ACC112 (cell line): ENCODE measurements at regions not wholly inside any gene's neighbourhood (a gene's known extent, or its start where the extent isn't known, plus 50 kb on each side); places are given as distances from the start of the nearest gene placed in this dataset.
"Not testable (repeated sequence)": the region's sequence is repeated elsewhere in the genome, so short reads cannot be mapped to it uniquely, and the experiment has no call there.

ENCODE experiments used
- H2AFZ ChIP-seq: fragments of 200-600 bp; sonication (generic); one replicate; pipeline ENCODE4 v1.6.0; 2017; ENCODE audit warnings: antibody characterized with exemption, low read length; ENCODE audit not compliant: unreplicated experiment
- H3K27ac ChIP-seq: fragments of 200-600 bp; sonication (generic); 2 replicates; pipeline ENCODE4 v1.5.1; 2014; ENCODE audit warnings: low read depth, mild to moderate bottlenecking, antibody characterized with exemption, low read length, moderate library complexity
- H3K27me3 ChIP-seq: fragments of 200-600 bp; sonication (generic); 2 replicates; pipeline ENCODE4 v1.6.1; 2014; ENCODE audit warnings: mild to moderate bottlenecking, antibody characterized with exemption, low read length, moderate library complexity, mixed read lengths; ENCODE audit not compliant: insufficient read depth
- H3K36me3 ChIP-seq: fragments of 200-600 bp; sonication (generic); 2 replicates; pipeline ENCODE4 v1.6.1; 2016; ENCODE audit warnings: mild to moderate bottlenecking, antibody characterized with exemption, low read length, moderate library complexity, mixed read lengths; ENCODE audit not compliant: insufficient read depth
- H3K4me1 ChIP-seq: fragments of 200-600 bp; sonication (generic); one replicate; pipeline ENCODE4 v1.6.1; 2016; ENCODE audit warnings: low read length, mixed read lengths; ENCODE audit not compliant: insufficient read depth, unreplicated experiment, control insufficient read depth
- H3K4me3 ChIP-seq: fragments of 200-600 bp; sonication (generic); 2 replicates; pipeline ENCODE4 v1.5.1; 2014; ENCODE audit warnings: mild to moderate bottlenecking, low read depth, low read length
- H3K79me2 ChIP-seq: fragments of 200-600 bp; sonication (generic); one replicate; pipeline ENCODE4 v1.6.0; 2016; ENCODE audit warnings: low read length; ENCODE audit not compliant: control insufficient read depth, unreplicated experiment, insufficient read depth

GRCh38 chr13:67469623-67470022, 239.5 kb upstream of the PCDH9 start:
- H3K36me3 ChIP-seq, result no peaks in the 10 kb centered on the region
- no peaks in the 10 kb centered on the region for H3K79me2 ChIP-seq
- H2AFZ ChIP-seq, result no peak overlapping the region
- H3K4me3 ChIP-seq, result no peak overlapping the region
- H3K27me3 ChIP-seq, result no peaks in the 10 kb centered on the region
- H3K4me1 ChIP-seq, result no peaks in the 10 kb centered on the region
- no peak overlapping the region for H3K27ac ChIP-seq

- Histone ChIP-seq H3K36me3 (no peaks in the 10 kb centered on the region), H3K27me3 (no peaks in the 10 kb centered on the region), H3K27ac (no peak overlapping the region), H3K4me1 (no peaks in the 10 kb centered on the region), H2AFZ (no peak overlapping the region), H3K4me3 (no peak overlapping the region), H3K79me2 (no peaks in the 10 kb centered on the region)
Observed at GRCh38 chr13:67466569-67466968, 236.4 kb upstream of the PCDH9 start.

GRCh38 chr13:67464154-67464553, 234.0 kb upstream of the PCDH9 start:
- H3K4me1 ChIP-seq, result no peaks in the 10 kb centered on the region
- no peaks in the 10 kb centered on the region for H3K79me2 ChIP-seq
- no peak overlapping the region for H3K4me3 ChIP-seq
- H2AFZ ChIP-seq, result no peak overlapping the region
- H3K27ac ChIP-seq, result no peak overlapping the region
- no peaks in the 10 kb centered on the region for H3K27me3 ChIP-seq
- H3K36me3 ChIP-seq, result no peaks in the 10 kb centered on the region

GRCh38 chr13:67462098-67462497, 232.0 kb upstream of the PCDH9 start:
- no peaks in the 10 kb centered on the region for H3K27me3 ChIP-seq
- H3K4me3 ChIP-seq, result no peak overlapping the region
- H3K4me1 ChIP-seq, result no peaks in the 10 kb centered on the region
- no peak overlapping the region for H3K27ac ChIP-seq
- no peaks in the 10 kb centered on the region for H3K79me2 ChIP-seq
- no peaks in the 10 kb centered on the region for H3K36me3 ChIP-seq
- H2AFZ ChIP-seq, result no peak overlapping the region

- H3K27ac ChIP-seq, H3K36me3 ChIP-seq, H2AFZ ChIP-seq, H3K27me3 ChIP-seq, H3K79me2 ChIP-seq, H3K4me1 ChIP-seq, H3K4me3 ChIP-seq: not testable (repeated sequence)
Observed at GRCh38 chr13:67452526-67452925, 222.4 kb upstream of the PCDH9 start.

- Histone ChIP-seq H3K4me1 (no peaks in the 10 kb centered on the region), H3K4me3 (no peak overlapping the region), H3K36me3 (no peaks in the 10 kb centered on the region), H3K27ac (no peak overlapping the region), H3K79me2 (no peaks in the 10 kb centered on the region), H3K27me3 (no peaks in the 10 kb centered on the region), H2AFZ (no peak overlapping the region)
Observed at GRCh38 chr13:67445436-67445835, 215.3 kb upstream of the PCDH9 start.

- no peak overlapping the region for H2AFZ ChIP-seq
- H3K4me3 ChIP-seq, result no peak overlapping the region
- H3K27me3 ChIP-seq, result no peaks in the 10 kb centered on the region
- H3K4me1 ChIP-seq, result no peaks in the 10 kb centered on the region
- H3K79me2 ChIP-seq, result no peaks in the 10 kb centered on the region
- no peak overlapping the region for H3K27ac ChIP-seq
- no peaks in the 10 kb centered on the region for H3K36me3 ChIP-seq
Observed at GRCh38 chr13:67443923-67444322, 213.8 kb upstream of the PCDH9 start.

- no peaks in the 10 kb centered on the region for H3K27me3 ChIP-seq
- H3K4me3 ChIP-seq, result no peak overlapping the region
- no peaks in the 10 kb centered on the region for H3K4me1 ChIP-seq
- no peaks in the 10 kb centered on the region for H3K79me2 ChIP-seq
- H3K27ac ChIP-seq, result no peak overlapping the region
- H2AFZ ChIP-seq, result no peak overlapping the region
- H3K36me3 ChIP-seq, result no peaks in the 10 kb centered on the region
Observed at GRCh38 chr13:67440236-67440975, 210.3 kb upstream of the PCDH9 start.

- H2AFZ ChIP-seq, result no peak overlapping the region
- no peaks in the 10 kb centered on the region for H3K4me1 ChIP-seq
- no peak overlapping the region for H3K27ac ChIP-seq
- no peaks in the 10 kb centered on the region for H3K27me3 ChIP-seq
- H3K36me3 ChIP-seq, result no peaks in the 10 kb centered on the region
- no peak overlapping the region for H3K4me3 ChIP-seq
- H3K79me2 ChIP-seq, result no peaks in the 10 kb centered on the region
Observed at GRCh38 chr13:67439365-67439764, 209.2 kb upstream of the PCDH9 start.

GRCh38 chr13:67438465-67438864, 208.3 kb upstream of the PCDH9 start:
- no peak overlapping the region for H3K4me3 ChIP-seq
- H3K4me1 ChIP-seq, result no peaks in the 10 kb centered on the region
- no peaks in the 10 kb centered on the region for H3K36me3 ChIP-seq
- H3K79me2 ChIP-seq, result no peaks in the 10 kb centered on the region
- H3K27ac ChIP-seq, result no peak overlapping the region
- no peak overlapping the region for H2AFZ ChIP-seq
- no peaks in the 10 kb centered on the region for H3K27me3 ChIP-seq

- Histone ChIP-seq H3K27me3 (no peaks in the 10 kb centered on the region), H3K4me1 (no peaks in the 10 kb centered on the region), H3K36me3 (no peaks in the 10 kb centered on the region), H3K79me2 (no peaks in the 10 kb centered on the region), H3K4me3 (no peak overlapping the region), H3K27ac (no peak overlapping the region), H2AFZ (no peak overlapping the region)
Observed at GRCh38 chr13:67437244-67437643, 207.1 kb upstream of the PCDH9 start.
